Omental fat pad (tissue), 3 donors: ENCODE measurements at regions not wholly inside any gene's neighbourhood (a gene's known extent, or its start where the extent isn't known, plus 50 kb on each side); places are given as distances from the start of the nearest gene placed in this dataset.
A peak's percentile ranks its signal among the peaks of the same experiment; 100 is the strongest.

Source experiments
- ATAC-seq: fragments of 150-250 bp; one replicate; pipeline ENCODE4 v1.9.1; 2016; ENCODE audit warnings: mild to moderate bottlenecking, moderate library complexity; ENCODE audit not compliant: low FRiP score
- DNase-seq: peaks from one replicate; pipeline ENCODE4 v3.0.0-alpha.2; 2019; ENCODE audit warnings: low spot score
- TF ChIP-seq, protein P1 (sequence below), 3 donors: fragments of 450-650 bp; IDR thresholded peaks; one replicate each; pipeline ENCODE4 v1.5.1; 2016 to 2017; ENCODE audit warnings: antibody characterized with exemption in 3 of 3, mild to moderate bottlenecking in 3 of 3, moderate library complexity in 2 of 3

DNA sequence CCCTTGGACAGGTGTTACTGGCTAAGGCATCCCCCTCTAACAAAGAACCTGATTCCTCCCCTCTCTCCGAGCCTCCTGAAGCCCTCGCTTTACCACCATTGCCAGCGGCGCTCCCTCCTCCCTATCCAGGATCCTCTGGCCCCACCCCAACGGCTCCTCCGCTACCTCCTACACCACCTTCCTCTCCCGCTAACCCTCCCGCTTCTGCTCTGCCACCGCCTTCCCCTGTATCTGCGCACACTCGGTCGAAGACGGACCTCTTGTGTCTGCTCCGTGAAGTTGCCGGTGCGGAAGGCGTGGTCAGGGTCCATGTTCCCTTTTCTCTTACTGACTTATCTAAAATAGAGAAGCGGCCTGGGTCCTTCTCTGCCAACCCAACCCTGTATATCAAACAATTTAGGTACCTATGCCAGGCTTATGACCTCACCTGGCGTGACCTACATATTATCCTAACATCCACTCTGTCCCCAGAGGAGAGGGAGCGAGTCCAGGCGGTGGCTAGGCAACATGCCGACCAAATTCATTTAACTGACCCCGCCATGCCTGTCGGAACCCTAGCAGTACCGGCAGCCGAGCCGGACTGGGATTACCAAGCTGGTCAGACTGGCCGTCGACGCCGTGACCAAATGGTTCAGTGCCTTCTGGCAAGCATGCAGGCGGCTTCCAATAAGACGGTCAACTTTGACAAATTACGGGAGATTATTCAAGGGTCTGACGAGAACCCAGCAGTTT is 958.9 kb downstream of the RPA4 start:
- no peak for DNase-seq
- TF ChIP-seq, protein P1, sequence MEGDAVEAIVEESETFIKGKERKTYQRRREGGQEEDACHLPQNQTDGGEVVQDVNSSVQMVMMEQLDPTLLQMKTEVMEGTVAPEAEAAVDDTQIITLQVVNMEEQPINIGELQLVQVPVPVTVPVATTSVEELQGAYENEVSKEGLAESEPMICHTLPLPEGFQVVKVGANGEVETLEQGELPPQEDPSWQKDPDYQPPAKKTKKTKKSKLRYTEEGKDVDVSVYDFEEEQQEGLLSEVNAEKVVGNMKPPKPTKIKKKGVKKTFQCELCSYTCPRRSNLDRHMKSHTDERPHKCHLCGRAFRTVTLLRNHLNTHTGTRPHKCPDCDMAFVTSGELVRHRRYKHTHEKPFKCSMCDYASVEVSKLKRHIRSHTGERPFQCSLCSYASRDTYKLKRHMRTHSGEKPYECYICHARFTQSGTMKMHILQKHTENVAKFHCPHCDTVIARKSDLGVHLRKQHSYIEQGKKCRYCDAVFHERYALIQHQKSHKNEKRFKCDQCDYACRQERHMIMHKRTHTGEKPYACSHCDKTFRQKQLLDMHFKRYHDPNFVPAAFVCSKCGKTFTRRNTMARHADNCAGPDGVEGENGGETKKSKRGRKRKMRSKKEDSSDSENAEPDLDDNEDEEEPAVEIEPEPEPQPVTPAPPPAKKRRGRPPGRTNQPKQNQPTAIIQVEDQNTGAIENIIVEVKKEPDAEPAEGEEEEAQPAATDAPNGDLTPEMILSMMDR (IDR thresholded peaks at IDR 0.05): no peak
- ATAC-seq: peak; percentile 41

DNA sequence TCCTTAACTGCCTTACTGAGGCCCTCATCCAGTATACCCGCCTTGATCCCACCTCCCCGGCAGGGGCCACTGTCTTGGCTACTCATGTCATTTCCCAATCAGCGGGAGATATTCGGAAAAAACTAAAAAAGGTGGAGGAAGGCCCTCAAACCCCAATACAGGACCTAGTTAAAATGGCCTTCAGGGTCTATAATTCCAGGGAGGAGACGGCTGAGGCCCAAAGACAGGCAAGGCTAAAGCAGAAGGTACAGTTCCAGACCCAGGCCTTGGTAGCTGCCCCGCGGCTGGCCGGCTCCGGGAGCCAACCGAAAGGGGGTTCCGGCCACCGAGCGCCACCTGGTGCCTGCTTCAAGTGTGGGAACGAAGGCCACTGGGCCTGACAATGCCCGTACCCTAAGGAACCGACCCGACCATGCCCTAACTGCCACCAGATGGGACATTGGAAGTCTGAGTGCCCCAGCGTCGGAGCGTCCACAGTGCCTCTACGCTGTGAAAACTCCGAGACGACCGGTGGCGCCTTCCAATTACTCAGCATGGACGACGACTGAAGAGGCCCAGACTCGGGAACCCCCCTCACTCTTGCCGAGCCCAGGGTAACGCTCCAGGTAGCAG is 959.6 kb downstream of the RPA4 start:
- ATAC-seq (no peak), DNase-seq (no peak)
- TF ChIP-seq, protein P1 (IDR thresholded peaks at IDR 0.05): no peak

DNA sequence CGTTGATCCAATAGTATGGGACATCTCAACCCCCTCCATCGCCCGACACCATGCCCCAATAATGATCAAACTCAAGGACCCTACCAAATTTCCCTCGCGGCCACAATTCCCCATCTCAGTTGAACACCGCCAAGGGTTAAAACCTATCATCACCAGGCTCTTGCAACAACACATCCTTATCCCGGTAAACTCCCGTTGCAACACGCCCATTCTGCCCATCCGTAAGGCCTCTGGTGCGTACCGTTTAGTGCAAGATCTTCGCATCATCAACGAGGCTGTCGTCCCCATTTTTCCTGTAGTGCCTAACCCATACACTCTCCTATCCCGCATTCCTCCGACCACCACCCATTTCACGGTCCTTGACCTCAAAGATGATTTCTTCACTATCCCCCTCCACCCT is 960.5 kb downstream of the RPA4 start:
- no peak for ATAC-seq
- no peak for DNase-seq
- TF ChIP-seq, protein P1 (IDR thresholded peaks at IDR 0.05): no peak

DNA sequence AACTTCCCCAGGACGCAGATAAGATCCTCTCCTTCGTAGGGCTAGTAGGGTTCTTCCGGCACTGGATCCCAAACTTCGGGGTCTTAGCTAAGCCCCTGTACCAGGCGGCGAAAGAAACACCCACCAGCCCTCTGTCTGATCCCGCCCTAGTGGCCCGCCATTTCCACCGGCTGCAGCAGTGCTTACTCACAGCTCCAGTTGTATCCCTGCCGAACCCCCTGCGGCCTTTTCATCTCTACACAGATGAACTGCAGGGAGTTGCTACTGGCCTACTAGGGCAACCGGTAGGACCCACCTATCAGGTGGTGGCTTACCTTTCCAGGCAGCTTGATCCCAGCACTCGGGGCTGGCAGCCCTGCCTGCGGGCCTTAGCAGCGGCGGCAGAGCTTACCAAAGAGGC is 961.2 kb downstream of the RPA4 start:
- no peak for DNase-seq

DNA sequence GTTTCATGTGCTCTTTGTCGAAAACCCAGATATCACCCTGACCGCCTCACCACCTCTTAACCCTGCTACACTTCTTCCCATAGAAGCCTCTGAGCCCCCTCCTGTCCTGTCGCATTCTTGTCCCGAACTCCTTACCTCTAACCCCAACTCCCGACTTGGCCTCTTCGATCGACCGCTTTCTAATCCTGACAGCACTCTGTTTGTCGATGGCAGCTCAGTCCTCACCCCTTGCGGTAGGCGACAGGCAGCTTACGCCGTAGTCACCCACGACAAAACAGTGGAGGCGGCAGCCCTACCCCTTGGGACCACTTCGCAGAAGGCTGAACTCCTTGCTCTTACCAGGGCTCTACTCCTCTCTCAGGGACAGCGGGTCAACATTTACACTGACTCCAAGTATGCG is 961.7 kb downstream of the RPA4 start:
- ATAC-seq: no peak
- DNase-seq: no peak

More for the DNA sequence above, 961.2 kb downstream of the RPA4 start:
- TF ChIP-seq, protein P1 (IDR thresholded peaks at IDR 0.05): no peak
- no peak for ATAC-seq

DNA sequence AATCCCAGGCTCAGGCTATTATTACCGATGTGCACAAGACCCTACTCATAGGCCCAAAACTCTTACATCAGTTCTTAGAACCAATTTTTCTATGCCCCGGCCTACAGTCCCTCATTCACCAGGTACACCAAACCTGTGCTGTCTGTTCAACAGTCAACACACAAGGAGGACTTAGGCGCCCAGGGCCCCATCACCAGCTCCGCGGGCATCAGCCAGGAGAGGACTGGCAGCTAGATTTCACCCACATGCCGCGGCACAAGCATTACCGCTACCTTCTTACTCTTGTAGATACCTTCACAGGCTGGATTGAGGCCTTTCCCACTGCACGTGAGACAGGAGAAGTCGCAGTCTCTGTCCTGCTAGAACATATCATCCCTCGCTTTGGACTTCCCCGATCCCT is 962.5 kb downstream of the RPA4 start:
- ATAC-seq: no peak
- DNase-seq: no peak
- TF ChIP-seq, protein P1 (IDR thresholded peaks at IDR 0.05): no peak

More for the DNA sequence above, 961.7 kb downstream of the RPA4 start:
- TF ChIP-seq, protein P1 (IDR thresholded peaks at IDR 0.05): no peak

DNA sequence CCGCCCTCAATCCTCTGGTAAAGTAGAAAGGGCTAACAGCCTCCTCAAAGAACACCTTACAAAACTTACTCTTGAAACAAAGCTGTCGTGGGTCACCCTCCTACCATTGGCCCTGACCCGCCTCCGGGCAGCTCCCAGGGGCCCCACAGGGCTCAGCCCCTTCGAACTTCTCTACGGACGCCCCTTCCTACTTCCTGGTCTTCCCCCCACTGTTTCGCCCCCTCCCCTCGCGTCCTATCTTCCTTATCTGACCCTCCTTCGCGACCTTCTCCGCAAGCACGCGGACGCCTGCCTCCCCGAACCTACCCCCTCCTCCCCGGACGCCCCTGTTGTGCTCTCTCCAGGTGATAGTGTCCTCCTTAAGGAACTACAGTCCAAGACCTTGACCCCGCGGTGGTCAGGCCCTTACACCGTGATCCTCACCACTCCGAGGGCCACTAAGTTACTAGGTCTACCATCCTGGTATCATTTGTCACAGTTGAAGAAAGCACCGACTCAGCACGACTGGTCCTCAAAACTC is 963.1 kb downstream of the RPA4 start:
- TF ChIP-seq, protein P1 (IDR thresholded peaks at IDR 0.05): no peak
- ATAC-seq (no peak), DNase-seq (no peak)
